ENCODE measurements at regions not wholly inside any gene's neighbourhood (a gene's known extent, or its start where the extent isn't known, plus 50 kb on each side); places are given as distances from the start of the nearest gene placed in this dataset.

DNA sequence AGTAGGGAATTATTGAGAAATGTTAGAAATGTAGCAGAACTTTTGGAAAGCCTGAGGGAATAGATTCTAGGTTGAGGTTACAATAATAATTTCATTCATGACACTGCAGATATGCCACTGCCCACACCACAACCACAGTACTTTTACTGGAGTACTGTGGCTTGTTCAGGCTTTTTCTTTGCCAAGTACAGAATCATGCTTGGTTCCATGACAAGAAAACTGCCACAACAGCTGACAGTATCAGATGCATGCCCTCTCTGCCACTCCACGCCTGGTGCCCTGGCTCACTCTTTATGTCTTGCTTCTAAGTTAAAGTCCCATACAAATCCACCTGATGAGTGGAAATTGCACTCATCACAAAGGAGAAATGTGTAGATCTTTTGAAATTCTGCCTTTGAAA lies 398.6 kb downstream of the ZIC1 start:
- TF ChIP-seq, protein P1, sequence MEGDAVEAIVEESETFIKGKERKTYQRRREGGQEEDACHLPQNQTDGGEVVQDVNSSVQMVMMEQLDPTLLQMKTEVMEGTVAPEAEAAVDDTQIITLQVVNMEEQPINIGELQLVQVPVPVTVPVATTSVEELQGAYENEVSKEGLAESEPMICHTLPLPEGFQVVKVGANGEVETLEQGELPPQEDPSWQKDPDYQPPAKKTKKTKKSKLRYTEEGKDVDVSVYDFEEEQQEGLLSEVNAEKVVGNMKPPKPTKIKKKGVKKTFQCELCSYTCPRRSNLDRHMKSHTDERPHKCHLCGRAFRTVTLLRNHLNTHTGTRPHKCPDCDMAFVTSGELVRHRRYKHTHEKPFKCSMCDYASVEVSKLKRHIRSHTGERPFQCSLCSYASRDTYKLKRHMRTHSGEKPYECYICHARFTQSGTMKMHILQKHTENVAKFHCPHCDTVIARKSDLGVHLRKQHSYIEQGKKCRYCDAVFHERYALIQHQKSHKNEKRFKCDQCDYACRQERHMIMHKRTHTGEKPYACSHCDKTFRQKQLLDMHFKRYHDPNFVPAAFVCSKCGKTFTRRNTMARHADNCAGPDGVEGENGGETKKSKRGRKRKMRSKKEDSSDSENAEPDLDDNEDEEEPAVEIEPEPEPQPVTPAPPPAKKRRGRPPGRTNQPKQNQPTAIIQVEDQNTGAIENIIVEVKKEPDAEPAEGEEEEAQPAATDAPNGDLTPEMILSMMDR (IDR thresholded peaks at IDR 0.05) = no peak
- no peak for TF ChIP-seq POLR2A (IDR thresholded peaks at IDR 0.05)
